ENCODE measurements at regions not wholly inside any gene's neighbourhood (a gene's known extent, or its start where the extent isn't known, plus 50 kb on each side); places are given as distances from the start of the nearest gene placed in this dataset.
A peak's percentile ranks its signal among the peaks of the same experiment; 100 is the strongest.

DNA sequence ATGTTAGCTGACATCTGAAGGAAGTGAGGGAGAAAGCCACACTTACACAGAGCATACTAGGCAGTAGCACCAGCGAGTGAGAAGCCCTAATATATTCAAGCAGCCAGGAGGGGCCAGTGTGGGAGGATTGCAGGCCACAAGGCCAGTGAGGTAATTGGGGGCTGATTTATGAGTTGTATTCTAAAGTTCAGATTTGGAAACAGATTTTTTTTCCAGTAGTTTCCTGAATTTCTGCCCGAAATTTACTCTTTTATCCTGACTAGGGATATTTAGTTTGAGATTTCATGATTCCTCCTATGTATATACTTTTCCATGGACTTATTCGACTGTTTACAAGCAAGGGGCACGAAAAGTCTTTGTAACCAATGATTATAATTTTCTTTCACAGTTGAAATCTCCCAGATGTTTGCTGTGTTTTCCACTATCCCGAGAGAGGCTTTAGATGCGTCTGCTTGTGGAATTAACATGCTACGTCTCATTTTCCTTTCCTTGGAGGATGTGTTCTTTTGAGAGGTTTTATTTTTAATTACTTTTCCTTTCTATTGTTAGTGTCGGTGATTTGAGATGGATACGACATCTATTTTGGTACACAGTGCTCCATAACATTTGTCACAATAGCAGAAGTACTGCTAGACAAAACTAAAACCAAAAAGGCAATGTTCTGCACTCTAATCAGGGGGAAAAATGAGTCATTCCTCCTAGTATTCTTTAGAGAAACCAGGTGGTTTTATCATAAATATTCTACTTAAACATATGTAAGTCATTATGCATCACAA lies 356.3 kb upstream of the HSF2 start:
- Histone ChIP-seq H3K27ac (peak overlapping the region; percentile 5 to 61), H3K4me1 (ENCODE audit: insufficient read depth) (peaks cover 6% of the 10 kb centered on the region), H3K9me3 (no peaks in the 10 kb centered on the region), H3K36me3 (no peaks in the 10 kb centered on the region), H3K4me3 (no peak overlapping the region), H3K27me3 (no peaks in the 10 kb centered on the region)
- DNase-seq: peak; percentile 35 to 50 (median 48)
- intact Hi-C loops (cut with DNase I): no loop called here
- 4 to 18% (median 9%) methylated on average over 9 of the region's 9 CpGs for WGBS, 3 donors
- TF ChIP-seq, protein P1, sequence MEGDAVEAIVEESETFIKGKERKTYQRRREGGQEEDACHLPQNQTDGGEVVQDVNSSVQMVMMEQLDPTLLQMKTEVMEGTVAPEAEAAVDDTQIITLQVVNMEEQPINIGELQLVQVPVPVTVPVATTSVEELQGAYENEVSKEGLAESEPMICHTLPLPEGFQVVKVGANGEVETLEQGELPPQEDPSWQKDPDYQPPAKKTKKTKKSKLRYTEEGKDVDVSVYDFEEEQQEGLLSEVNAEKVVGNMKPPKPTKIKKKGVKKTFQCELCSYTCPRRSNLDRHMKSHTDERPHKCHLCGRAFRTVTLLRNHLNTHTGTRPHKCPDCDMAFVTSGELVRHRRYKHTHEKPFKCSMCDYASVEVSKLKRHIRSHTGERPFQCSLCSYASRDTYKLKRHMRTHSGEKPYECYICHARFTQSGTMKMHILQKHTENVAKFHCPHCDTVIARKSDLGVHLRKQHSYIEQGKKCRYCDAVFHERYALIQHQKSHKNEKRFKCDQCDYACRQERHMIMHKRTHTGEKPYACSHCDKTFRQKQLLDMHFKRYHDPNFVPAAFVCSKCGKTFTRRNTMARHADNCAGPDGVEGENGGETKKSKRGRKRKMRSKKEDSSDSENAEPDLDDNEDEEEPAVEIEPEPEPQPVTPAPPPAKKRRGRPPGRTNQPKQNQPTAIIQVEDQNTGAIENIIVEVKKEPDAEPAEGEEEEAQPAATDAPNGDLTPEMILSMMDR (IDR thresholded peaks at IDR 0.05): no peak
- TF ChIP-seq EP300 (IDR thresholded peaks at IDR 0.05) (no peak), POLR2A (IDR thresholded peaks at IDR 0.05) (no peak)

DNA sequence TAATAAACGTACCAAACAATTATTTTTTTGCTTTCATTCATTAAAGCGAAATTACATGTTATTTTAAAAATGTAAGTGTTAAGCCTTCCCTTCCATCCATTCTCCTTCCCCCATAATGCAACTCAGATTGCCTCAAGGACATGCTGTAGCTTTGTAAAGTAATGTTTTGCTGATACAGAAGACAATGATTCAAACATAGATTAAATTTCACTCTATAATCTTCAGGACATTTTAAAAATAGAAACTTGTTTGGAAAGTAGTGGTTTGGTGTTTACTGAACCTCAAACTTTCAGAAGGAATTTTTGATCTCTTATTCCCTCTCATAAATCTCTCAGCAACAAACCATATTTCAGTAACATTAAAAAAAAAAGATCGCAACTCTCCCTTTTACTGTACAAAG lies 350.9 kb upstream of the HSF2 start:
- no peaks in the 10 kb centered on the region for H3K36me3 ChIP-seq
- DNase-seq: no peak
- peaks cover 3% of the 10 kb centered on the region for H3K4me1 ChIP-seq (ENCODE audit: insufficient read depth)
- no peaks in the 10 kb centered on the region for H3K27me3 ChIP-seq
- TF ChIP-seq, protein P1 (IDR thresholded peaks at IDR 0.05): no peak
- TF ChIP-seq POLR2A (IDR thresholded peaks at IDR 0.05) (no peak), EP300 (IDR thresholded peaks at IDR 0.05) (no peak)
- intact Hi-C loops (cut with DNase I): no loop called here
- no peaks in the 10 kb centered on the region for H3K9me3 ChIP-seq
- no peak overlapping the region for H3K4me3 ChIP-seq
- WGBS, 3 donors: 22 to 50% (median 32%) methylated on average over 3 of the region's 3 CpGs
- H3K27ac ChIP-seq: peak overlapping the region in 1 of 2 donors; percentile 13

DNA sequence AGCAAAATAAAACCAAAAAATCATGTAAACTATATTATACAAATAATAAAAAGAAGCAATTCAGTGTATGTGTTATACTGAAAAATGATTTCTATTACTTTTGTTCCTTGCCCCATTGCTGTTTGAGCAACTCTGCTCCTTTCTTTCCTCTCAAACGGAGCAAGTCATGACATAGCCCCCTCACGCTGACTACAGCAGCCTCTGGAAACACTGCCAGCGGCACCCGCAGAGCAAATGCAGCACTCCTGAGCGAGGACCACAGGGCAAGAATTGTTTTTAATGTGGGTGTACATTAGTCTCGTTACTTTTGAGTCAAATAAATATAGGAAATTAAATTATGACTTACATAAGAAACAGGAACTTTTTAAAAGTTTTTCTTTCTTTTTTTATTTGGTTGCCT lies 350.1 kb upstream of the HSF2 start:
- no peaks in the 10 kb centered on the region for H3K9me3 ChIP-seq
- peak; percentile 34 to 49 (median 38) for DNase-seq
- no peaks in the 10 kb centered on the region for H3K27me3 ChIP-seq
- whole genome bisulfite sequencing, 3 donors: 7 to 28% (median 11%) methylated on average over 6 of the region's 6 CpGs
- H3K36me3 ChIP-seq: no peaks in the 10 kb centered on the region
- H3K27ac ChIP-seq: peak overlapping the region in 1 of 2 donors; percentile 13
- no peaks in the 10 kb centered on the region for H3K4me1 ChIP-seq (ENCODE audit: insufficient read depth)
- intact Hi-C loops (cut with DNase I): no loop called here
- no peak overlapping the region for H3K4me3 ChIP-seq
- TF ChIP-seq POLR2A (IDR thresholded peaks at IDR 0.05) (no peak), EP300 (IDR thresholded peaks at IDR 0.05) (no peak)
- TF ChIP-seq, protein P1 (IDR thresholded peaks at IDR 0.05): no peak

DNA sequence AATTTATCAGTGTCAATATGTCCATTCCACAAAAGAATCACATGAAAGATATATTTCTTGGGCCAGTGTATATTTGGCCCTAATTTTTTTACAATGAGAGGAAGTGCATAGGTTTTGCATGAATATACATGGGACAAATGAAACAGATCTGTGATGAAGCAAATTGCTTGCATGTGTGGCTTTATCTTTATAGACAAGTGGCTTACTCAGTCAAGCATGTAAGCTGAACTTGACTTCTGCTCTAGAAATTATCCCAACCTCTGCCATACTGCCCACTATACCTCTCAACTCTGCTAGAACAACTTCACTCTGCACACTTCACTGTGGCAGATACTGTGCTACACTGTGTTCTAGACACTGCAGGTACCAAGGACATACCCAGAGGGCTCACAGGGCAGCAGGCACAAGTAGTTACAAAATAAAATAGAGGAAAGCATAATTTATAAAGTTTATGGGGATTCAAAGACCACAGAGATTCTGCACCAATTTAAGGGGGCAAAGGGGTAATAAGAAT lies 349.2 kb upstream of the HSF2 start:
- Histone ChIP-seq H3K4me3 (no peak overlapping the region), H3K27ac (no peak overlapping the region), H3K9me3 (no peaks in the 10 kb centered on the region), H3K36me3 (no peaks in the 10 kb centered on the region), H3K27me3 (no peaks in the 10 kb centered on the region), H3K4me1 (ENCODE audit: insufficient read depth) (no peaks in the 10 kb centered on the region)
- intact Hi-C loops (cut with DNase I): no loop called here
- no peak for DNase-seq
- TF ChIP-seq, protein P1 (IDR thresholded peaks at IDR 0.05): no peak
- TF ChIP-seq POLR2A (IDR thresholded peaks at IDR 0.05): no peak
- TF ChIP-seq EP300 (IDR thresholded peaks at IDR 0.05): no peak

Measured in ovary (tissue), 7 donors.